ENCODE measurements at regions not wholly inside any gene's neighbourhood (a gene's known extent, or its start where the extent isn't known, plus 50 kb on each side); places are given as distances from the start of the nearest gene placed in this dataset.

DNA sequence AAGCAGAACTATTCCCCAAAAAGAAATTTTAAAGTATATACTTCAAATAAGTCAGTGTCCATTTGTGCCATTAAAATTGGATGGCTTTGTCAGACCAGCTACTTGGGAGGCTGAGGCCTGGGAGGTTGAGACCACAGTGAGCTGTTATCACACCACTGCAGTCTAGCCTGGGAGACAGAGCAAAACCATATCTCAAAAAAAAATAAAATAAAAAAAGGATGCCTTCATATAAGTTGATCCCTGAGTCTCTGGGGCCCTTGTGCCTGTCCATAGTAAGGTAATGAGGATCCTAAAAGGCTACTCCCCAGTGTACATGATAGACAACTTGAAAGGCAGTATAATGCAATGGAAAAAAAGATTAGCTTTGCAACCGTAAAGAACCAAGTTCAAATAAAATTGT, 81.2 kb upstream of the BARHL2 start:
- Mint-ChIP-seq H3K36me3 (ENCODE audit: low read depth) (no peaks in the 10 kb centered on the region), H3K4me3 (no peak overlapping the region), H3K9me3 (ENCODE audit: insufficient read depth) (no peaks in the 10 kb centered on the region), H3K27me3 (ENCODE audit: low read depth) (peaks cover 9% of the 10 kb centered on the region), H3K27ac (no peak overlapping the region), H3K4me1 (ENCODE audit: low read depth) (no peaks in the 10 kb centered on the region)
- ATAC-seq, result no peak
- POLR2A ChIA-PET, result no interaction called here
- no peak for DNase-seq
- CTCF ChIA-PET, result no interaction called here

DNA sequence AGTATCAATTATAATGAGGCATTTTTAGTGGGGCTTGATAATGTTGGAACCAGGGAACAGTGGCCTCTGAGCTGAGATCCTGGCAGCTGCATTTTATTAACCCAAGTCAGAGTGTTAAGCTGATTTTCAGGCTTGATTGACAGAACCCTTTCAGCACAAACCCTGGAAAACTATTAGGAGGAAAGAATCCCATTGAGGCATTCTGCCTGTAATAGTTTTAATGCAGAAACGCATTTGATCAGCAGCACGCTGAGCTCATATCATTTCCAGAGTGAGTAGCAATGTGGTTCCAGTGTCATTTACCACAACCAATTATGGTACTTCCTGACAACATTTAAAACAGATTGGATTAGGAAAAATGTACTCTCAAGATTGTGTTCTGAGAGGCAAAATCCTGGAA, 78.3 kb upstream of the BARHL2 start:
- H3K9me3 Mint-ChIP-seq (ENCODE audit: insufficient read depth), result no peaks in the 10 kb centered on the region
- ChIA-PET POLR2A (no interaction called here), CTCF (interaction anchor here (1.0 kb wide), 1 partner anchor 11 kb away, joined by 3 read pairs; no protein-coding TSS in a partner anchor)
- H3K36me3 Mint-ChIP-seq (ENCODE audit: low read depth), result no peaks in the 10 kb centered on the region
- H3K27me3 Mint-ChIP-seq (ENCODE audit: low read depth), result peaks cover 9% of the 10 kb centered on the region
- DNase-seq, result no peak
- no peak for ATAC-seq
- no peaks in the 10 kb centered on the region for H3K4me1 Mint-ChIP-seq (ENCODE audit: low read depth)
- no peak overlapping the region for H3K4me3 Mint-ChIP-seq
- no peak overlapping the region for H3K27ac Mint-ChIP-seq

DNA sequence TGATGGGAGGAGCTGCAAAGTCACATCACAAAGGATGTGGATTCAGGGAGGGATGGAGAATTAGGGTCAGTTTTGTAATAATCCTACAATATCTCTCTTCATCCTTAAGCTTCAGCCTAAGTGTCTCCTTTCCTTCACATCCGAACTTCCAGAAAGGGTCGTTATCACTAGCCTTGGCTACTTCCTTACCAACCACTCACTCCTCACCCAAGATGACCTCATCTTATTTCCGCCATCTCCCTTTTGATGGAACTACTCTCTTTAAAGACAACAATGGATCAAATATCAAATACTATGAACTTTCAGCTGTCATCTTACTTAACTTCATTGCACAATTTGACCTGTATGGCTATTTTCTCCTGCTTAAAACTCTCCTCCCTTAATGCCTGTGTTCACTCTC, 69.6 kb upstream of the BARHL2 start:
- H3K27me3 Mint-ChIP-seq (ENCODE audit: low read depth), result no peaks in the 10 kb centered on the region
- ChIA-PET CTCF (interaction anchor here (1.1 kb wide), 1 partner anchor 9 kb away, joined by 3 read pairs; no protein-coding TSS in a partner anchor), POLR2A (no interaction called here)
- no peaks in the 10 kb centered on the region for H3K4me1 Mint-ChIP-seq (ENCODE audit: low read depth)
- no peaks in the 10 kb centered on the region for H3K9me3 Mint-ChIP-seq (ENCODE audit: insufficient read depth)
- no peak overlapping the region for H3K4me3 Mint-ChIP-seq
- ATAC-seq, result no peak
- H3K27ac Mint-ChIP-seq, result no peak overlapping the region
- DNase-seq, result no peak
- no peaks in the 10 kb centered on the region for H3K36me3 Mint-ChIP-seq (ENCODE audit: low read depth)

DNA sequence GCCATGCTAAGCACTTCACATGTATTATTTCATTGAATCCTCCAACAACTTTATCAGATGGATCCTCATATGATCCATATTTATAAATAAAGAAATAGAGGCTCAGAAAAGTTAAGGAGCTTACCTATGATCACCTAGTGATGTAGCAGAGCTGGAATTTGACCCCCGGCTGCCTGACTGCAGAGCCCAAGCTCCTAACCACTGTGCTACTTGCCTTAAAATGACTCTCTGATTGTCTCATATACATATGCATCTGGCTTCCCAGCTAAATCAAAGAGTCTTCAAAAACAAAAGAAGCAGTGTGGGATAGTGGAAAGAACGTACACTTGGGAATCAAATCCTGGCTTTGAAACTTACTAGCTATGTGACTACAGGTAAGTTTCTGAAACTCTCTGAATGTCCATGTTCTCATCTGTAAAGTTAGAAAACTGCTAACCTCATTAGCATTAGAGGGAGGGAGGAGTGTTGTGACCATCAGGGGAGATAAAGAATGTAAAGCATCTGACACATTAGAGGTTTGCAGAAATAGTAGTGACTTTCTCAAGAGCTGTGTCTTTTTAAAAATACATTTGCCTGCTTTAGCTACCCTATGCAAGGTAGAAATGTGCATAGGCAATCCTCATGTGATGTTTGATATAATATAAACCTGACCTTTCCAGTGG, 67.2 kb upstream of the BARHL2 start:
- H3K9me3 Mint-ChIP-seq (ENCODE audit: insufficient read depth), result no peaks in the 10 kb centered on the region
- no peaks in the 10 kb centered on the region for H3K36me3 Mint-ChIP-seq (ENCODE audit: low read depth)
- no peaks in the 10 kb centered on the region for H3K4me1 Mint-ChIP-seq (ENCODE audit: low read depth)
- no peak overlapping the region for H3K4me3 Mint-ChIP-seq
- CTCF ChIA-PET, result interaction anchor here (0.6 to 1.0 kb wide), 2 partner anchors 11 to 1285 kb away, joined by 3 read pairs; no protein-coding TSS in a partner anchor
- POLR2A ChIA-PET, result no interaction called here
- peaks cover 2% of the 10 kb centered on the region for H3K27me3 Mint-ChIP-seq (ENCODE audit: low read depth)
- ATAC-seq (no peak), DNase-seq (no peak)
- no peak overlapping the region for H3K27ac Mint-ChIP-seq

DNA sequence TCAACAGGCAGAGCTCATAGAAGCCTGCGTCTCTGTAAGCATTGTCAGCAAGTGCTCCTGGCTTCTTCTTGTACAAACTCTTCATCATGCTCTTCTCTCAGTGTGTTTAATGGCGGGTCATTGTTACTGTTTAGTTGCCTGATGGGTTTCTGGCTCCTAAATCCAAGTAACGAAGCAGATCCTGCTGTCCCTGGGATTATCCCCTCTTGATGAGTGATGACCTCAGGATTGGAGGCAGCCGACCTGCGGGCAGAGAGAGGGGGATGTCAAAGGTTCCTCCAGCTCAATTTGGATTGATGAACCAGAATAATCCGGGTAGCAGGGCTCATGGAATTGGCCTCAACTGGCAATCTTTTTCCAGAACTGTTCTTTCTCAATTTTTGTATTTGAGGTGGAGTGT, 66.1 kb upstream of the BARHL2 start:
- Mint-ChIP-seq H3K27me3 (ENCODE audit: low read depth) (peaks cover 2% of the 10 kb centered on the region), H3K9me3 (ENCODE audit: insufficient read depth) (no peaks in the 10 kb centered on the region), H3K27ac (no peak overlapping the region), H3K4me3 (no peak overlapping the region), H3K36me3 (ENCODE audit: low read depth) (no peaks in the 10 kb centered on the region), H3K4me1 (ENCODE audit: low read depth) (no peaks in the 10 kb centered on the region)
- no peak for ATAC-seq
- ChIA-PET CTCF (interaction anchor here (1.1 kb wide), 1 partner anchor 62 kb away, joined by 3 read pairs; no protein-coding TSS in a partner anchor), POLR2A (no interaction called here)
- DNase-seq, result no peak

DNA sequence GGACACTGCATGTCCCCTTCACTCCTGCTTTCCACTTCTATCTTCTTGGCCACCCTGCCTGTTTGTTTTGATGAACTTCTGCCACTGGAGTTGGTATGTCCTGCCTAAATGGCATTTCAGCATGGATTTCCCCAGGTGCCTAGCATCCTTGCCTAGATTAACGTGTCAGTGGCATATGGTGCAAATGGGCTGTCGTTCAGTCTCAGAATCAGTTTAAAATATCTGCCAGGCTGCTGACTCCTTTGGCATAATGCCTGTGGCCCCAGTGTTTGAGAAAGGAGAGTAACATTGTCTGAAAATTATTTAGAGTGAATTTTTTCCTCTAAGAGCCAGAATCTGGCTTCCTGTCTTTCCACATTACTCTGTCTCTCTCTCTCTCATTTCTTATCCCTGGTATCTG, 64.9 kb upstream of the BARHL2 start:
- DNase-seq (no peak), ATAC-seq (no peak)
- H3K27me3 Mint-ChIP-seq (ENCODE audit: low read depth), result peaks cover 2% of the 10 kb centered on the region
- H3K4me3 Mint-ChIP-seq, result no peak overlapping the region
- H3K9me3 Mint-ChIP-seq (ENCODE audit: insufficient read depth), result no peaks in the 10 kb centered on the region
- ChIA-PET POLR2A (no interaction called here), CTCF (interaction anchor here (1.1 kb wide), 1 partner anchor 60 kb away, joined by 3 read pairs; no protein-coding TSS in a partner anchor)
- H3K27ac Mint-ChIP-seq, result no peak overlapping the region
- H3K36me3 Mint-ChIP-seq (ENCODE audit: low read depth), result no peaks in the 10 kb centered on the region
- no peaks in the 10 kb centered on the region for H3K4me1 Mint-ChIP-seq (ENCODE audit: low read depth)

DNA sequence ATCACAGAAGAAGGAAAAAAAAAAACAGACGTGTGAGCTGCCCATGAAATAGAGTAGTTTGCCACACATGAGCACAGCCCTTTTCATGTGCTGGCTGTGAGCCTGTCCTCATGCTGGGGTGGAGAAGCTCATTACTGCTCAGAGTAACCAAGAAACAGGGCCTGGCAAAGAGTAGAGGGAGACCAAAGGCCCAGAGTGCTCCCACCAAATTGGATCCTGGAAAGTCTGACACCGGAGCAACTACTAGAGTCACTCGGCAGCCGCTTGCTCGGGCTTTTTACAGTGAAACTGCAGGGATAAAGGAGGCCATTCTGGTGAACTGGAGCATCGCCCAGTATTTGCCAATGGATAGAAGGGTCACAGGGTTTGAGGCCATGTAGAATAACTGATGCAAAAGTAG, 64.4 kb upstream of the BARHL2 start:
- Mint-ChIP-seq H3K4me1 (ENCODE audit: low read depth) (no peaks in the 10 kb centered on the region), H3K36me3 (ENCODE audit: low read depth) (no peaks in the 10 kb centered on the region), H3K4me3 (no peak overlapping the region), H3K9me3 (ENCODE audit: insufficient read depth) (no peaks in the 10 kb centered on the region), H3K27me3 (ENCODE audit: low read depth) (peaks cover 4% of the 10 kb centered on the region), H3K27ac (no peak overlapping the region)
- CTCF ChIA-PET, result no interaction called here
- POLR2A ChIA-PET, result no interaction called here
- DNase-seq (no peak), ATAC-seq (no peak)

DNA sequence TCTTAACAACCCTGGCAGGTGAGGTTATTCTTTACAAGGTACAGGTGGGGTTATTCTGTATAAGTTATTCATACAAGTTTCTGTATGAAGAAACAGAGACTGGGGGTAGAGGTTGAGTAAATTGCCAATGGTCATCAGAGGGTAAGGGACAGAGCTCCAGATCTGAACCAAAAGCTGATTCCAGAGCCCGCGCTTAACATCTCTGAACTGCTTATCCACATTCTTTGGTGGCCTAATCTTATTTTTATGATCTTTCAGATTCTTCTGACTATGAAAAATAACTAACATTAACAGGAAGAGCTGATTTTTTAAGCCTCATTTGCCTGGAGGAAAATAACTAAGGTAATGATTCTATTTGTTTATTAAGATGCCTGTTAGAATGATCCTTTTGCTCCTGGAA, 63.9 kb upstream of the BARHL2 start:
- CTCF ChIA-PET, result no interaction called here
- Mint-ChIP-seq H3K36me3 (ENCODE audit: low read depth) (no peaks in the 10 kb centered on the region), H3K9me3 (ENCODE audit: insufficient read depth) (no peaks in the 10 kb centered on the region), H3K4me1 (ENCODE audit: low read depth) (no peaks in the 10 kb centered on the region), H3K27ac (no peak overlapping the region), H3K4me3 (no peak overlapping the region), H3K27me3 (ENCODE audit: low read depth) (peaks cover 4% of the 10 kb centered on the region)
- ATAC-seq, result no peak
- no peak for DNase-seq
- POLR2A ChIA-PET, result no interaction called here

DNA sequence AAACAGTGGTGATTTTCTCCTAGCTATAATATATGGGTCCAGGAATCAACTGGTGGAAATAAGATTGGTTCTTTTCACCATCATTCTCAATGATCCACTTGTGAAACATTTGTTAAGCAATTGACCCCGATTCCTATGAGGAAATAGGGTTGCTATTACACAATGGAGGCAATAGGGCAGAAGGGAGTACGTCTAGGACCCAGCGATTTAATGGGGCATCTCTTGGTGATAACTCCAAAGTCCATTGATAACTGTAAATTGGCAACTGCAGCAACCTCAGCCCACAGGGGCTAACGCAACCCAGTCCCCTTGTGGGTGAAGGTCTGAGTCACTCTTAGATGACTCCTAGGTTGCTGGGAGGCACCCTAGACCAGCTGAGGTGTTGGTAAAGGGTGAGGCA, 62.5 kb upstream of the BARHL2 start:
- no peak for DNase-seq
- CTCF ChIA-PET, result no interaction called here
- no peak for ATAC-seq
- H3K27ac Mint-ChIP-seq, result no peak overlapping the region
- POLR2A ChIA-PET, result no interaction called here
- H3K4me3 Mint-ChIP-seq, result no peak overlapping the region
- peaks cover 4% of the 10 kb centered on the region for H3K27me3 Mint-ChIP-seq (ENCODE audit: low read depth)
- no peaks in the 10 kb centered on the region for H3K4me1 Mint-ChIP-seq (ENCODE audit: low read depth)
- H3K36me3 Mint-ChIP-seq (ENCODE audit: low read depth), result no peaks in the 10 kb centered on the region
- no peaks in the 10 kb centered on the region for H3K9me3 Mint-ChIP-seq (ENCODE audit: insufficient read depth)

DNA sequence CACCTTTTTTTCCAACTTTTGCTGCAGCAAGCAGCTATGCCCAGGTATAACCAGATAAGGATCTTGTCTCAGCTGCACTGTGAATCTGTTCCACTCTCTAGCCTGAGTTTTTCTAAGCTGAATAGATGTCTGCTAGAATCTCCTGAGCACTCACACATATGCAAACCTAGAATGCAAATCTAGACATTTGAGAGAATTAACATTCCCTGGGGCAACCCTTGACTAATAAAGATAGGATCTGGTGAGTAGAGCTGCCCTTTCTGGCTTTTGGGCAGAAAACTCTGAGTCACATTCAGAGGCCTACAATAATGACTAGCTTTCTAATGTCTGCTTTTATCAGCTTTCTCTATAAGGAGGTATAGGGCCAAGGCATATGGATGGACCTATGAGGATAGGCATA, 61.4 kb upstream of the BARHL2 start:
- H3K9me3 Mint-ChIP-seq (ENCODE audit: insufficient read depth), result no peaks in the 10 kb centered on the region
- H3K27ac Mint-ChIP-seq, result no peak overlapping the region
- no peaks in the 10 kb centered on the region for H3K4me1 Mint-ChIP-seq (ENCODE audit: low read depth)
- H3K36me3 Mint-ChIP-seq (ENCODE audit: low read depth), result no peaks in the 10 kb centered on the region
- ATAC-seq (no peak), DNase-seq (no peak)
- ChIA-PET CTCF (interaction anchor here (1.2 kb wide), 1 partner anchor 8 kb away, joined by 3 read pairs; no protein-coding TSS in a partner anchor), POLR2A (no interaction called here)
- peaks cover 4% of the 10 kb centered on the region for H3K27me3 Mint-ChIP-seq (ENCODE audit: low read depth)
- no peak overlapping the region for H3K4me3 Mint-ChIP-seq

DNA sequence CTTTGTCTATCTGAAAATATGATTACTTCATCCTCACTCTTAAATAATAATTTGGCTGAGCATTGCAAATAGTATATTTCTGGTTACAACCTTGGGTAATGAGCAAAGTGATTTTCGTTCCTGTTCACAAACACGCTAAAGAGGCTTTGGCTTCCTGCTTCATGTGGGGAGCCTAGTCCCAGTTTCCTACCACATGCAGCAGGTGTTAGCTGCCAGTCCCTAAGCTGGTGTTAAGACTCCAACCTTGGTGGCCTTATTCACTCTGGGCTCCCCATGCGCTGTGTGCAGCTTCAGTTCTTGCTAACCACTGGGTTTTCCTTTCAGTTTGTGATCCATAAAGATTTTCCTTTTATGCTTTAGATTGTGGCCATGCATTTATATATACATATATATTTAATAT, 56.7 kb upstream of the BARHL2 start:
- no peak for ATAC-seq
- CTCF ChIA-PET, result no interaction called here
- H3K9me3 Mint-ChIP-seq (ENCODE audit: insufficient read depth), result no peaks in the 10 kb centered on the region

DNA sequence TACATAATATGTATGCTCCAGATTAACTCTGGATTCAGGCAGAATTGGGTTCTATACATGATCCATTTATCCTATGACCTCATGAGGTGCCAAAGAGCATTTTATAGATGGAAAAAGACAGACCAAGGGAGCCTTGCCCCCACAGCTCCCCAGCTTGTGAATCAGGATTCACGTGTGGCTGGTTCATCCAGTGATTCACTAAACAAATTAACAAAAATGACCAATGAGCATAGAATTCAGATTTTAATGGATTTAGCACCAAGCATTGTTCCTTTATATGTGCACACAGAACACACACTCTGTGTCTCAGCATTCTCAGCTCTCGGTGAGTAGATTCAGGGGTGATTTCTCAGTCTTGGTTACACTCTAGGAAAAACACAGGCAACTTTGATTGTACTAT, 51.7 kb upstream of the BARHL2 start:
- Mint-ChIP-seq H3K4me1 (ENCODE audit: low read depth) (peaks cover 4% of the 10 kb centered on the region), H3K36me3 (ENCODE audit: low read depth) (no peaks in the 10 kb centered on the region), H3K27ac (no peak overlapping the region), H3K27me3 (ENCODE audit: low read depth) (peaks cover 12% of the 10 kb centered on the region), H3K9me3 (ENCODE audit: insufficient read depth) (no peaks in the 10 kb centered on the region), H3K4me3 (no peak overlapping the region)
- CTCF ChIA-PET, result interaction anchor here (1.6 kb wide), 1 partner anchor 396 kb away, joined by 4 read pairs; no protein-coding TSS in a partner anchor
- POLR2A ChIA-PET, result no interaction called here
- no peak for ATAC-seq
- DNase-seq, result no peak

More for the DNA sequence above, 56.7 kb upstream of the BARHL2 start:
- no peaks in the 10 kb centered on the region for H3K4me1 Mint-ChIP-seq (ENCODE audit: low read depth)
- no peaks in the 10 kb centered on the region for H3K36me3 Mint-ChIP-seq (ENCODE audit: low read depth)
- H3K4me3 Mint-ChIP-seq, result no peak overlapping the region
- peaks cover 11% of the 10 kb centered on the region for H3K27me3 Mint-ChIP-seq (ENCODE audit: low read depth)
- no peak overlapping the region for H3K27ac Mint-ChIP-seq
- DNase-seq, result no peak
- POLR2A ChIA-PET, result no interaction called here

DNA sequence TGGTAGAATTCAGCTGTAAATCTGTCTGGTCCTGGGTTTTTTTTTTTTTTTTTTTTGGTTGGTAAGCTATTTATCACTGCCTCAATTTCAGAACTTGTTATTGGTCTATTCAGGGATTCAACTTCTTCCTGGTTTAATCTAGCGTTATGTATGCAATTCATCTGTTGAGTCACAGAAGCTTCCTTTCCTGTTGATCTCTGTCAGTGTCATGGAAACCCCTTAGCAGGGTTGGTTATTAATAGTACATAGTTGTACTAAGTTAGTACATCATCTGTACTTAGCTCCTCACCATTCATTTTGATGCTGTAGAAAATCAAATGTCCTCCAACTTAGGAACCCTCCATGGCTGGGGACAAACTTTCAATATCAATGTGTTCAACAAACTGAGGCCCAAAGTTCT, 51.0 kb upstream of the BARHL2 start:
- CTCF ChIA-PET, result no interaction called here

More for the DNA sequence above, 51.0 kb upstream of the BARHL2 start:
- Mint-ChIP-seq H3K36me3 (ENCODE audit: low read depth) (no peaks in the 10 kb centered on the region), H3K27me3 (ENCODE audit: low read depth) (peaks cover 10% of the 10 kb centered on the region), H3K4me3 (no peak overlapping the region), H3K4me1 (ENCODE audit: low read depth) (peaks cover 4% of the 10 kb centered on the region), H3K27ac (no peak overlapping the region), H3K9me3 (ENCODE audit: insufficient read depth) (no peaks in the 10 kb centered on the region)
- ATAC-seq, result no peak
- POLR2A ChIA-PET, result no interaction called here
- no peak for DNase-seq

All from activated CD8-positive, alpha-beta T cell treated with anti-CD3 and anti-CD28 coated beads, Interleukin-2, amount 10 ng/mL, durations not matched to agents 7 days and 5 days (primary cell).